H9 (cell line): ENCODE measurements at regions not wholly inside any gene's neighbourhood (a gene's known extent, or its start where the extent isn't known, plus 50 kb on each side); places are given as distances from the start of the nearest gene placed in this dataset.

Experiments used
- DNase-seq: peaks from one replicate; pipeline ENCODE4 v3.0.0-alpha.2; 2017
- H2AFZ ChIP-seq: one replicate; pipeline ENCODE4 v1.6.1; 2013; ENCODE audit warnings: mild to moderate bottlenecking, low read length, control low read depth, moderate library complexity
- H2AK5ac ChIP-seq: 2 replicates; pipeline ENCODE4 v1.6.1; 2013; ENCODE audit warnings: low read length, control low read depth, mixed read lengths; ENCODE audit not compliant: insufficient read length
- H2BK120ac ChIP-seq: one replicate; pipeline ENCODE4 v1.6.1; 2013; ENCODE audit warnings: low read depth, mild to moderate bottlenecking, low read length, control low read depth, inconsistent platforms; ENCODE audit not compliant: poor library complexity, severe bottlenecking
- H2BK12ac ChIP-seq: 2 replicates; pipeline ENCODE4 v1.6.1; 2013; ENCODE audit warnings: low read length, control low read depth, mixed read lengths, low read depth; ENCODE audit not compliant: insufficient read length
- H2BK15ac ChIP-seq: 2 replicates; pipeline ENCODE4 v1.6.1; 2013; ENCODE audit warnings: low read depth, low read length, control low read depth
- H2BK20ac ChIP-seq: one replicate; pipeline ENCODE4 v1.6.1; 2013; ENCODE audit warnings: low read depth, mild to moderate bottlenecking, low read length, control low read depth, inconsistent platforms; ENCODE audit not compliant: poor library complexity, severe bottlenecking
- H2BK5ac ChIP-seq: 2 replicates; pipeline ENCODE4 v1.6.1; 2013; ENCODE audit warnings: low read length, control low read depth, mixed read lengths; ENCODE audit not compliant: insufficient read length
- H3K14ac ChIP-seq: 2 replicates; pipeline ENCODE4 v1.6.1; 2013; ENCODE audit warnings: low read length, control low read depth; ENCODE audit not compliant: insufficient read depth
- H3K18ac ChIP-seq: 2 replicates; pipeline ENCODE4 v1.6.1; 2013; ENCODE audit warnings: low read depth, mild to moderate bottlenecking, mixed read lengths, low read length, control low read depth; ENCODE audit not compliant: insufficient read length
- H3K23ac ChIP-seq: 2 replicates; pipeline ENCODE4 v1.6.1; 2013; ENCODE audit warnings: low read length, control low read depth, mixed read lengths, low read depth; ENCODE audit not compliant: insufficient read length
- H3K23me2 ChIP-seq: 2 replicates; pipeline ENCODE4 v1.6.1; 2013; ENCODE audit warnings: low read depth, mild to moderate bottlenecking, mixed read lengths, low read length, control low read depth; ENCODE audit not compliant: insufficient read length, poor library complexity, severe bottlenecking
- H3K27ac ChIP-seq: 2 replicates; pipeline ENCODE4 v1.5.1; 2013; ENCODE audit warnings: low read length, control low read depth, mixed read lengths, low read depth; ENCODE audit not compliant: insufficient read length
- H3K27me3 ChIP-seq: 2 replicates; pipeline ENCODE4 v1.6.1; 2013; ENCODE audit warnings: low read length, control low read depth, inconsistent platforms; ENCODE audit not compliant: insufficient read depth
- H3K4ac ChIP-seq: 2 replicates; pipeline ENCODE4 v1.6.1; 2013; ENCODE audit warnings: low read depth, mild to moderate bottlenecking, control low read depth, inconsistent platforms, low read length, moderate library complexity
- H3K4me1 ChIP-seq: 2 replicates; pipeline ENCODE4 v1.6.1; 2013; ENCODE audit warnings: low read length, control low read depth, inconsistent platforms; ENCODE audit not compliant: insufficient read depth
- H3K4me2 ChIP-seq: 2 replicates; pipeline ENCODE4 v1.6.1; 2013; ENCODE audit warnings: low read length, control low read depth, mixed read lengths; ENCODE audit not compliant: insufficient read length, insufficient read depth
- H3K56ac ChIP-seq: 2 replicates; pipeline ENCODE4 v1.6.1; 2013; ENCODE audit warnings: low read depth, mild to moderate bottlenecking, mixed read lengths, low read length, control low read depth; ENCODE audit not compliant: insufficient read length
- H3K79me1 ChIP-seq: 2 replicates; pipeline ENCODE4 v1.6.1; 2013; ENCODE audit warnings: low read depth, mild to moderate bottlenecking, moderate library complexity, low read length, control low read depth, inconsistent platforms; ENCODE audit not compliant: insufficient read depth, poor library complexity, severe bottlenecking
- H3K79me2 ChIP-seq: 2 replicates; pipeline ENCODE4 v1.6.1; 2013; ENCODE audit warnings: low read length, control low read depth, inconsistent platforms; ENCODE audit not compliant: insufficient read depth
- H3K9ac ChIP-seq: 2 replicates; pipeline ENCODE4 v1.6.1; 2013; ENCODE audit warnings: low read length, control low read depth, mixed read lengths; ENCODE audit not compliant: insufficient read length; ENCODE audit errors: extremely low read depth
- H3K9me3 ChIP-seq: one replicate; pipeline ENCODE4 v1.6.1; 2013; ENCODE audit warnings: low read depth, low read length, inconsistent platforms; ENCODE audit not compliant: control insufficient read depth
- H3T11ph ChIP-seq: one replicate; pipeline ENCODE4 v1.6.1; 2013; ENCODE audit warnings: mild to moderate bottlenecking, low read length, control low read depth, inconsistent platforms
- H4K20me1 ChIP-seq: one replicate; pipeline ENCODE4 v1.6.1; 2013; ENCODE audit not compliant: control insufficient read depth, insufficient read length, insufficient read depth
- H4K5ac ChIP-seq: 2 replicates; pipeline ENCODE4 v1.6.1; 2013; ENCODE audit warnings: low read depth, mild to moderate bottlenecking, mixed read lengths, low read length, control low read depth; ENCODE audit not compliant: insufficient read length
- H4K8ac ChIP-seq: replicated peaks from 2 replicates; pipeline ENCODE4 v1.6.1; 2013; ENCODE audit warnings: low read length, control low read depth, mixed read lengths, low read depth; ENCODE audit not compliant: insufficient read length
- H4K91ac ChIP-seq: 2 replicates; pipeline ENCODE4 v1.6.1; 2013; ENCODE audit warnings: low read depth, mild to moderate bottlenecking, moderate library complexity, mixed read lengths, low read length, control low read depth; ENCODE audit not compliant: insufficient read length
- H3K27ac Mint-ChIP-seq, 3 experiments: 2 replicates in 2 of 3; 3 replicates in 1 of 3; pipeline ENCODE4 v1.8.0; 2020 to 2021; ENCODE audit warnings: mixed read lengths in 3 of 3, mild to moderate bottlenecking in 1 of 3, moderate library complexity in 1 of 3
- H3K27me3 Mint-ChIP-seq: 2 replicates; pipeline ENCODE4 v1.8.0; 2021; ENCODE audit warnings: low read depth, mild to moderate bottlenecking, moderate library complexity, mixed read lengths
- H3K36me3 Mint-ChIP-seq, 3 experiments: 2 replicates in 2 of 3; 3 replicates in 1 of 3; pipeline ENCODE4 v1.8.0; 2020 to 2021; ENCODE audit warnings: low read depth in 3 of 3, mixed read lengths in 3 of 3; ENCODE audit not compliant: insufficient read depth in 1 of 3
- H3K4me1 Mint-ChIP-seq, 2 experiments: 2 replicates each; pipeline ENCODE4 v1.8.0; 2020; ENCODE audit warnings: mixed read lengths in 2 of 2
- H3K4me3 Mint-ChIP-seq, 2 experiments: 2 replicates in 1 of 2; 3 replicates in 1 of 2; pipeline ENCODE4 v1.8.0; 2020 to 2021; ENCODE audit warnings: mild to moderate bottlenecking in 2 of 2, mixed read lengths in 2 of 2, moderate library complexity in 1 of 2
- H3K9me3 Mint-ChIP-seq, 2 experiments: 2 replicates in 1 of 2; 3 replicates in 1 of 2; pipeline ENCODE4 v1.8.0; 2020; ENCODE audit warnings: mild to moderate bottlenecking in 2 of 2, mixed read lengths in 2 of 2, moderate library complexity in 1 of 2
- TF ChIP-seq, protein P1 (sequence below): fragments of 200-600 bp; sonication (generic); conservative IDR thresholded peaks from 3 replicates; pipeline ENCODE4 v1.8.0; 2021; ENCODE audit warnings: antibody characterized with exemption, mild to moderate bottlenecking

DNA sequence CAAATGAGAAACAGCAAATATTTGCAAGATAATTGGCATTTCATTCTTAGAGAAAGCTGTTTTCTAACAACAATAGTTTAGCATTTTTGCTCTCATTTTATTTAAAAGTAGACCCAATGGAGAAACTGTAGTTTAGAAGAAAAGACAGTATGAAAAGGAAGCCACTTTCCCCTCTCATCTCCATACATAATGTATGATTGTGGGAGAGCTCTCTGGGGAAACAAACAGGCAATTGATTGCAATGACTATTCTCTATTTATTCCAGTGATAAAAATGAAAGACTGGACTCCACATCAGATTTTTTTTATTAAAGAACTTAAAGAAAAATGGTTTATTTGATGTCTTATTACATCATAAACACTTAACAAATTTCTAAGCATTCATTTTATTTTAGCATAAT lies 116.8 kb upstream of the SASH1 start:
- Mint-ChIP-seq H3K4me3 (no peak overlapping the region), H3K36me3 (no peaks in the 10 kb centered on the region), H3K27me3 (no peaks in the 10 kb centered on the region), H3K9me3 (no peaks in the 10 kb centered on the region), H3K4me1 (peaks cover 19 to 21% of the 10 kb centered on the region in 2 experiments), H3K27ac (no peak overlapping the region)
- H3K27me3 ChIP-seq: no peaks in the 10 kb centered on the region
- no peak overlapping the region for H3K18ac ChIP-seq
- no peak overlapping the region for H3K4me2 ChIP-seq
- H3K27ac ChIP-seq: no peak overlapping the region
- H3K14ac ChIP-seq: no peak overlapping the region
- H3K4ac ChIP-seq: no peak overlapping the region
- H2BK120ac ChIP-seq: no peak overlapping the region
- H3K9me3 ChIP-seq: no peaks in the 10 kb centered on the region
- TF ChIP-seq, protein P1, sequence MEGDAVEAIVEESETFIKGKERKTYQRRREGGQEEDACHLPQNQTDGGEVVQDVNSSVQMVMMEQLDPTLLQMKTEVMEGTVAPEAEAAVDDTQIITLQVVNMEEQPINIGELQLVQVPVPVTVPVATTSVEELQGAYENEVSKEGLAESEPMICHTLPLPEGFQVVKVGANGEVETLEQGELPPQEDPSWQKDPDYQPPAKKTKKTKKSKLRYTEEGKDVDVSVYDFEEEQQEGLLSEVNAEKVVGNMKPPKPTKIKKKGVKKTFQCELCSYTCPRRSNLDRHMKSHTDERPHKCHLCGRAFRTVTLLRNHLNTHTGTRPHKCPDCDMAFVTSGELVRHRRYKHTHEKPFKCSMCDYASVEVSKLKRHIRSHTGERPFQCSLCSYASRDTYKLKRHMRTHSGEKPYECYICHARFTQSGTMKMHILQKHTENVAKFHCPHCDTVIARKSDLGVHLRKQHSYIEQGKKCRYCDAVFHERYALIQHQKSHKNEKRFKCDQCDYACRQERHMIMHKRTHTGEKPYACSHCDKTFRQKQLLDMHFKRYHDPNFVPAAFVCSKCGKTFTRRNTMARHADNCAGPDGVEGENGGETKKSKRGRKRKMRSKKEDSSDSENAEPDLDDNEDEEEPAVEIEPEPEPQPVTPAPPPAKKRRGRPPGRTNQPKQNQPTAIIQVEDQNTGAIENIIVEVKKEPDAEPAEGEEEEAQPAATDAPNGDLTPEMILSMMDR: no peak
- no peak for DNase-seq
- H2AK5ac ChIP-seq: no peak overlapping the region
- no peak overlapping the region for H2BK15ac ChIP-seq
- no peak overlapping the region for H2BK5ac ChIP-seq
- H4K5ac ChIP-seq: no peak overlapping the region
- H3K23ac ChIP-seq: no peak overlapping the region
- no peak overlapping the region for H2AFZ ChIP-seq
- H3K79me2 ChIP-seq: no peaks in the 10 kb centered on the region
- no peaks in the 10 kb centered on the region for H4K20me1 ChIP-seq
- H3K23me2 ChIP-seq: no peaks in the 10 kb centered on the region
- H3K4me1 ChIP-seq: peaks cover 3% of the 10 kb centered on the region; the same call in 1 of the 2 replicates
- no peak overlapping the region for H2BK12ac ChIP-seq
- no peak overlapping the region for H3K9ac ChIP-seq
- H3T11ph ChIP-seq: no peak overlapping the region
- no peak overlapping the region for H2BK20ac ChIP-seq
- no peak overlapping the region for H4K8ac ChIP-seq
- H4K91ac ChIP-seq: no peak overlapping the region
- no peak overlapping the region for H3K56ac ChIP-seq
- no peaks in the 10 kb centered on the region for H3K79me1 ChIP-seq
